BE2C (cell line): ENCODE measurements at regions not wholly inside any gene's neighbourhood (a gene's known extent, or its start where the extent isn't known, plus 50 kb on each side); places are given as distances from the start of the nearest gene placed in this dataset.

ENCODE experiments used
- DNase-seq: peaks from one replicate; pipeline ENCODE4 v3.0.0-alpha.2; 2020
- H3K27me3 ChIP-seq: fragments of 250-450 bp; sonication (Bioruptor Pico); 2 replicates; pipeline ENCODE4 v1.5.1; 2020; ENCODE audit warnings: mild to moderate bottlenecking
- H3K36me3 ChIP-seq: fragments of 250-450 bp; sonication (Bioruptor Pico); 2 replicates; pipeline ENCODE4 v1.5.1; 2020; ENCODE audit warnings: mild to moderate bottlenecking
- H3K4me1 ChIP-seq: fragments of 250-450 bp; sonication (Bioruptor Pico); 2 replicates; pipeline ENCODE4 v1.5.1; 2020
- H3K4me3 ChIP-seq: 2 replicates; pipeline ENCODE4 v1.5.1; 2011; ENCODE audit warnings: low read depth, low read length
- H3K9me3 ChIP-seq: fragments of 250-450 bp; sonication (Bioruptor Pico); 2 replicates; pipeline ENCODE4 v1.5.1; 2020
- TF ChIP-seq, protein P1 (sequence below): IDR thresholded peaks from 2 replicates; pipeline ENCODE4 v1.5.1; 2012; ENCODE audit warnings: mild to moderate bottlenecking, low read depth, low read length

DNA sequence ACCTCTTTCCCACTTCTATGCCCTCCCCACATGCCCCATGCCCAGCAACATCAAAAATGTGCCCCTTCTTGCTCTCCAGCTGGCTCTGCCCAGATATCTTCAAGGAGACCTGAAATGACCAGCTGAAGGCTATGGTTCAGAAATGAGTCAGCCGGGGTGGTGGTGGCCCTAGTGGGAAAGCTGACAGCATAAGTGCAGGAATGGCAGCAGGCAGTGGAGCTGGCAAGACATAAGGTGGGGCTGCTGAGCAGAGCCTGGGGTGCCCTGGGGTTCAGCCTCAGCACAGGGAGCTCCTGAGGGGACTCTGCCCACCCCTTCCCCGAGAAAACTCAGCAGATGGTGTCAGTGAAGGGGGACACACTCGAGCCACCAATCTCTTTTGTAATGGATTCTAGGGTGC lies 593.4 kb downstream of the BUD13 start:
- DNase-seq: no peak
- TF ChIP-seq, protein P1, sequence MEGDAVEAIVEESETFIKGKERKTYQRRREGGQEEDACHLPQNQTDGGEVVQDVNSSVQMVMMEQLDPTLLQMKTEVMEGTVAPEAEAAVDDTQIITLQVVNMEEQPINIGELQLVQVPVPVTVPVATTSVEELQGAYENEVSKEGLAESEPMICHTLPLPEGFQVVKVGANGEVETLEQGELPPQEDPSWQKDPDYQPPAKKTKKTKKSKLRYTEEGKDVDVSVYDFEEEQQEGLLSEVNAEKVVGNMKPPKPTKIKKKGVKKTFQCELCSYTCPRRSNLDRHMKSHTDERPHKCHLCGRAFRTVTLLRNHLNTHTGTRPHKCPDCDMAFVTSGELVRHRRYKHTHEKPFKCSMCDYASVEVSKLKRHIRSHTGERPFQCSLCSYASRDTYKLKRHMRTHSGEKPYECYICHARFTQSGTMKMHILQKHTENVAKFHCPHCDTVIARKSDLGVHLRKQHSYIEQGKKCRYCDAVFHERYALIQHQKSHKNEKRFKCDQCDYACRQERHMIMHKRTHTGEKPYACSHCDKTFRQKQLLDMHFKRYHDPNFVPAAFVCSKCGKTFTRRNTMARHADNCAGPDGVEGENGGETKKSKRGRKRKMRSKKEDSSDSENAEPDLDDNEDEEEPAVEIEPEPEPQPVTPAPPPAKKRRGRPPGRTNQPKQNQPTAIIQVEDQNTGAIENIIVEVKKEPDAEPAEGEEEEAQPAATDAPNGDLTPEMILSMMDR: no peak
- H3K4me3 ChIP-seq: no peak overlapping the region
- H3K4me1 ChIP-seq: peaks cover 19% of the 10 kb centered on the region
- H3K27me3 ChIP-seq: no peaks in the 10 kb centered on the region
- H3K36me3 ChIP-seq: no peaks in the 10 kb centered on the region
- H3K9me3 ChIP-seq: no peaks in the 10 kb centered on the region

DNA sequence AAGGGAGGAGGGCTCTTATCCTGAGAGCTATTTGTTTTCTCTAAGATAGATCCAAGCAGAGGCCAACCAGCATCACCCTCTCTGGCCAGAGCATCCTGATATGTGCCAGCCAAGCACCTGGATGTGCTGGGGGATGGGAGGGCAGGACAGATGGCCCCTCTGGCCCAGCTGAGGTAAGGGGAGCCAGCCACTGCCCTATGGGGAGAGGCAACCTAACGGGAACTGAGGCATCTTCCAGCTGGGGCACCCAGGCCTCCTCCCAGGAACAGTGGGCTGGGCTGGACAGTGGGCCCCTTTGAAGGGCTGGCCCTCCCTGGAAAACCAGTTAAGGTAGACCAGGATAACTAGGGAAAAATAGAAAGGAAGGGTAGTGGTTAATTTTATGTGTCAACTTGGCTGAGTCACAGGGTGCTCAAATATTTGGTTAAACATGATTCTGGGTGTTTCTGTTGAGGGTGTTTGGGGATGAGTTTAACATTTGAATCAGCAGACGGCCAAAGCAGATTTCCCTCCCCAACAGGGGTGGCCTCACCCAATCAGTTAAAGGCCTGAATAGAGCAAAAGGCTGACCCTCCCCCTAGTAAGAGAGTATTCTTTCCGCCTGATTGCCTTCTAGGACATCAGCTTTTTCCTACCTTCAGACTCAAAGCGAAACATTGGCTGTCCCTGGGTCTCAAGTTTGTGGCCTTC lies 595.1 kb downstream of the BUD13 start:
- Histone ChIP-seq H3K4me3 (no peak overlapping the region), H3K4me1 (peaks cover 19% of the 10 kb centered on the region), H3K36me3 (no peaks in the 10 kb centered on the region), H3K27me3 (no peaks in the 10 kb centered on the region), H3K9me3 (no peaks in the 10 kb centered on the region)
- no peak for DNase-seq
- TF ChIP-seq, protein P1: no peak

DNA sequence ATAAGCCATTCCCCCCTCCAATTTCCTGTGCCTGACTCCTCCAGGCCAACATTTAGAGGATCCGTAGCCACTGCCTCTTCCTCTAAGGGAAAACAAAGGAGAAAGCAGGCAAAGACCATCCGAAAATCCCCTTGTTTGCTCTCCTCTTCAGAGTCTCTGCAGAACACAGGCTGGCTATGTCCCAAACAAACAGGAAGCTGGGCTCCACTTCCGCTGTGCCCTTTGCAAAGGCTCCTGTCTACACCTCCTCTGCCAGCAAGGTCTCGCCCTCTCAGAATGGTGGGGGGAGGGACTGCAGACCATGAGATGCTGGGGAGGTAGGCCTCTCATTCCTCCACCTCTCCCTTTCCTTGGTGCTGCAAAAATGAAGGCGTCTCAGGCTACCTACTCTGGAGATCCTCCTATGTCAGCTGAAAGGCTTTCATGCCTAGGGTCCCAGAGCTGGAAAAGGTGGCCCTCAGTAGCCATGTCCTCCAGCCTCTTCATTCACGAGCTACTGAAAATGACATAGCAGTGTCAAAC lies 596.2 kb downstream of the BUD13 start:
- TF ChIP-seq, protein P1: no peak
- no peaks in the 10 kb centered on the region for H3K36me3 ChIP-seq
- no peak for DNase-seq
- peaks cover 16% of the 10 kb centered on the region for H3K4me1 ChIP-seq
- no peaks in the 10 kb centered on the region for H3K9me3 ChIP-seq
- H3K4me3 ChIP-seq: no peak overlapping the region
- no peaks in the 10 kb centered on the region for H3K27me3 ChIP-seq

DNA sequence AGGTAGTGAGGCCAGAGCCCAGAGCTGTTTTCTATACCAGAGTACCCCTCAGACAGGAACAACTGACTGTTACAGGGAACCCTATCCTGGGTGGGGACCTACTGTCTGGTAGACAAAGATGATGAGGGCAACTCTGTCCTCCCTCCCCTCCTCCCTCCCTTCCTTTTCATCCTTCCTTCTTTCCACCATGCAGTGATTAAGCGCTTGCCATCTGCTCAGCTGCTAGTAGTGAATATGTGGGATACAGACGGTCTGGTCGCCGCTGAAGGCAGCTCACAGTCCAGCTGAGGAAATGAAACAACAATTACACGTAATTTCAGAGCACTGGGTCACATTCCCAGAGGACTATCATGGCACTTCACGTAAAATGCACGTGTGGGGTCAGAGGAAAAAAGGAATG lies 597.1 kb downstream of the BUD13 start:
- Histone ChIP-seq H3K4me3 (no peak overlapping the region), H3K27me3 (no peaks in the 10 kb centered on the region), H3K4me1 (peaks cover 10% of the 10 kb centered on the region), H3K36me3 (no peaks in the 10 kb centered on the region), H3K9me3 (no peaks in the 10 kb centered on the region)
- TF ChIP-seq, protein P1: no peak
- DNase-seq: no peak

DNA sequence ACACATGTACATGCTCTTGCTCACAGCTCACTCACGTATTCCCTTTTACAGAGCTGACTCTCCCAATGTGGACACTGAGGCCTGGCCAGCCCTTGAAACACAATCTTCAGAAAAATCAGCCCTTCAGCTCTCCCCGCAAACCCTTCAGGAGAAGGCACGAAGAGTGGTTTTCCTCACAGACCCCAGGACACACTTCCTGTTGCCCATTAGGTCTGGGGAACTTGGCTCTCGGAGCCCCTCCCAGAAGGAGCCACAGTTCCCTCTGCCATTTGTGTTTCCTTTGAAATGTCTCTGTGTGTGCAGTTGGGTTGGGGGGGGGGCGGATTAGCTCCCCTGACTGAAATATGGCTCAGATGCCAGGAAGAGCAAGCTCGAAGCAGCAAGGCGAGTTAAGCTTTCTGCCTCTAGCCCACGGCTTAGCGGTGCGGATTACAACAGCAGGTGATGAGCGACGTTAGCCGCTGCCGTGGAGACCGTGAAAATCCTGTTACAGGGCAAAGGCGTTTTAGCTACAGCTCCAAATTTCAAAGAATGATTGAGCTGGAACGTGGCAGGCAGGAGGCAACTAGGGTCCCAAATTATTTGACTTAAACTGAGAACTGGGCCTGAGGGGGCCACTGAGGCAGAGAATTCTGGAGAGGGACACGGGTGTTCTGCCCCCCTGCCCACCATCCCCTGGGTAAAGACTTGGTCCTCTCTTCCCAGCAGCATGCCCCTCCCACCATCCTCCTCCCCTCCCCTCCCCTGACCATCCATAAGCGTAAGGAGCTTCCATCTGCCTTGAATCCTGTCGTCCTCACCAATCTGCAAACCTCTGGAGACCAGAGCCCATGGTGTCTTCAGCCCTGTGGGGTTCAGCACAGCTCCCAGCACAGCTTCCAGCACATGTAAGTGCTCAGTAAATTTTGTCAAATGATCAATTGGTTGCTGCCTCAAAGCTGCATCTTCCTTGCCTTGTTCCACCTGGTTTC lies 598.6 kb downstream of the BUD13 start:
- TF ChIP-seq, protein P1: no peak
- H3K4me1 ChIP-seq: no peaks in the 10 kb centered on the region
- H3K9me3 ChIP-seq: no peaks in the 10 kb centered on the region
- no peak overlapping the region for H3K4me3 ChIP-seq
- no peaks in the 10 kb centered on the region for H3K27me3 ChIP-seq
- no peaks in the 10 kb centered on the region for H3K36me3 ChIP-seq
- DNase-seq: no peak
